Panc1 (cell line): ENCODE measurements at regions not wholly inside any gene's neighbourhood (a gene's known extent, or its start where the extent isn't known, plus 50 kb on each side); places are given as distances from the start of the nearest gene placed in this dataset.

Experiments
- POLR2AphosphoS5 ChIP-seq: IDR thresholded peaks from 2 replicates; pipeline ENCODE4 v1.6.1; 2012; ENCODE audit warnings: mild to moderate bottlenecking, low read depth, low read length, moderate library complexity
- REST ChIP-seq, 2 experiments: IDR thresholded peaks; 2 replicates each; pipeline ENCODE4 v1.6.1; 2011 to 2012; ENCODE audit warnings: low read depth in 2 of 2, control low read depth in 1 of 2, low read length in 1 of 2, mild to moderate bottlenecking in 1 of 2, moderate library complexity in 1 of 2; ENCODE audit not compliant: insufficient read depth in 1 of 2
- SIN3A ChIP-seq: IDR thresholded peaks from 2 replicates; pipeline ENCODE4 v1.6.1; 2012; ENCODE audit warnings: low read depth, mild to moderate bottlenecking, low read length, moderate library complexity, borderline replicate concordance; ENCODE audit not compliant: insufficient read depth
- TF ChIP-seq, protein P1 (sequence below): fragments of 450-650 bp; IDR thresholded peaks from 2 replicates; pipeline ENCODE4 v1.5.1; 2017; ENCODE audit warnings: mild to moderate bottlenecking

GRCh38 chr16:6822041-6822440, 510.6 kb upstream of the RBFOX1 start:
- TF ChIP-seq, protein P1, sequence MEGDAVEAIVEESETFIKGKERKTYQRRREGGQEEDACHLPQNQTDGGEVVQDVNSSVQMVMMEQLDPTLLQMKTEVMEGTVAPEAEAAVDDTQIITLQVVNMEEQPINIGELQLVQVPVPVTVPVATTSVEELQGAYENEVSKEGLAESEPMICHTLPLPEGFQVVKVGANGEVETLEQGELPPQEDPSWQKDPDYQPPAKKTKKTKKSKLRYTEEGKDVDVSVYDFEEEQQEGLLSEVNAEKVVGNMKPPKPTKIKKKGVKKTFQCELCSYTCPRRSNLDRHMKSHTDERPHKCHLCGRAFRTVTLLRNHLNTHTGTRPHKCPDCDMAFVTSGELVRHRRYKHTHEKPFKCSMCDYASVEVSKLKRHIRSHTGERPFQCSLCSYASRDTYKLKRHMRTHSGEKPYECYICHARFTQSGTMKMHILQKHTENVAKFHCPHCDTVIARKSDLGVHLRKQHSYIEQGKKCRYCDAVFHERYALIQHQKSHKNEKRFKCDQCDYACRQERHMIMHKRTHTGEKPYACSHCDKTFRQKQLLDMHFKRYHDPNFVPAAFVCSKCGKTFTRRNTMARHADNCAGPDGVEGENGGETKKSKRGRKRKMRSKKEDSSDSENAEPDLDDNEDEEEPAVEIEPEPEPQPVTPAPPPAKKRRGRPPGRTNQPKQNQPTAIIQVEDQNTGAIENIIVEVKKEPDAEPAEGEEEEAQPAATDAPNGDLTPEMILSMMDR = no peak
- TF ChIP-seq REST (IDR thresholded peaks at IDR 0.05; ENCODE audit: insufficient read depth in 1 of 2, low read depth in 2 of 2, low read length in 1 of 2) (no peak), SIN3A (no peak), POLR2AphosphoS5 (no peak)
